Breast epithelium (tissue), 4 donors: ENCODE measurements at regions not wholly inside any gene's neighbourhood (a gene's known extent, or its start where the extent isn't known, plus 50 kb on each side); places are given as distances from the start of the nearest gene placed in this dataset.

Experiments
- DNase-seq, 2 donors: peaks; one replicate each; pipeline ENCODE4 v3.0.0-alpha.2; 2019; ENCODE audit warnings: low spot score in 2 of 2
- H3K27ac ChIP-seq, 2 donors: fragments of 200-600 bp; sonication (generic) in 1 of 2; one replicate each; pipeline ENCODE4 v1.5.1; 2016 to 2019; ENCODE audit warnings: mild to moderate bottlenecking in 1 of 2
- H3K27me3 ChIP-seq, 2 donors: fragments of 200-600 bp; sonication (generic) in 1 of 2; one replicate each; pipeline versions ENCODE4 v1.5.1 to v1.6.0; 2017 to 2019; ENCODE audit warnings: control low read depth in 1 of 2, mild to moderate bottlenecking in 1 of 2
- H3K36me3 ChIP-seq: fragments of 200-600 bp; one replicate; pipeline ENCODE4 v1.5.1; 2019
- H3K4me1 ChIP-seq, 2 donors: fragments of 200-600 bp; sonication (generic); one replicate each; pipeline ENCODE4 v1.5.1; 2016 to 2019; ENCODE audit warnings: control low read depth in 1 of 2
- H3K4me3 ChIP-seq, 3 donors: fragments of 200-600 bp; sonication (generic); 1 replicate in 2 of 3; 2 replicates in 1 of 3; pipeline ENCODE4 v1.5.1; 2016 to 2019; ENCODE audit warnings: mild to moderate bottlenecking in 3 of 3, moderate library complexity in 2 of 3
- H3K9me3 ChIP-seq, 2 donors: fragments of 200-600 bp; sonication (generic) in 1 of 2; one replicate each; pipeline ENCODE4 v1.5.1; 2016 to 2019; ENCODE audit warnings: control low read depth in 1 of 2
- POLR2A ChIP-seq: fragments of 450-650 bp; IDR thresholded peaks from one replicate; pipeline ENCODE4 v1.6.1; 2016; ENCODE audit warnings: antibody characterized with exemption, mild to moderate bottlenecking, moderate library complexity
- POLR2AphosphoS5 ChIP-seq, 3 donors: sonication (generic); formaldehyde crosslinking; IDR thresholded peaks; one replicate each; pipeline ENCODE4 v1.6.1; 2017; ENCODE audit warnings: antibody characterized with exemption in 3 of 3
- intact Hi-C: fragments of 100-400 bp; cut with DNase I; formaldehyde crosslinking; loops from one replicate; pipeline ENCODE4 v1.15.1; 2023; ENCODE audit warnings: low total_unique reads
- TF ChIP-seq, protein P1 (sequence below), 3 donors: fragments of 450-650 bp; IDR thresholded peaks; one replicate each; pipeline ENCODE4 v1.5.1; 2016 to 2017; ENCODE audit warnings: antibody characterized with exemption in 3 of 3, mild to moderate bottlenecking in 3 of 3, moderate library complexity in 3 of 3

DNA sequence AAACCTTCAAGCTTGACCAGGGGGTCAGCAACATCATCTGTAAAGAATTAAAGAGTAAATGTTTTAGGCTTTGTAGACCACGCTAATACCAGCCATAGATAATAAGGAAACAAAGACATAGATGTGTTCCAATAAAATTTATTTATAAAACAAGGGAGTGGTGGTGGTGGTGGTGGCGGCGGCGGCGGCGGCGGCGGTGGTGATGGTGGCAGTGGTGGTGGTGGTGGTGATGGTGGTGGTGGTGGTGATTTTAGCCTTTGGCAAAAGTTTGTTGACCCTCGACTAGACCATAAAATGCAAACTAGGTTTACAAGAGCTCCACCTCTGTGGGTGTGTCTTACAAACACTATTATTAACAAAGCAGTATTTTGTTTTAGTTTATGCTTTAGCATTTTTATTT, 222.3 kb upstream of the SPOCK3 start:
- Histone ChIP-seq H3K27ac (no peak overlapping the region), H3K27me3 (no peaks in the 10 kb centered on the region), H3K4me3 (no peak overlapping the region), H3K36me3 (no peaks in the 10 kb centered on the region), H3K4me1 (no peaks in the 10 kb centered on the region), H3K9me3 (no peaks in the 10 kb centered on the region)
- TF ChIP-seq POLR2AphosphoS5 (IDR thresholded peaks at IDR 0.05), result no peak
- no peak for DNase-seq
- intact Hi-C loops, result no loop called here

GRCh38 chr4:167469436-167469835, 235.1 kb upstream of the SPOCK3 start:
- intact Hi-C loops, result no loop called here
- H3K4me1 ChIP-seq, result no peaks in the 10 kb centered on the region
- no peaks in the 10 kb centered on the region for H3K36me3 ChIP-seq
- no peak for DNase-seq
- H3K9me3 ChIP-seq, result no peaks in the 10 kb centered on the region
- no peak overlapping the region for H3K4me3 ChIP-seq
- no peaks in the 10 kb centered on the region for H3K27me3 ChIP-seq
- TF ChIP-seq, protein P1, sequence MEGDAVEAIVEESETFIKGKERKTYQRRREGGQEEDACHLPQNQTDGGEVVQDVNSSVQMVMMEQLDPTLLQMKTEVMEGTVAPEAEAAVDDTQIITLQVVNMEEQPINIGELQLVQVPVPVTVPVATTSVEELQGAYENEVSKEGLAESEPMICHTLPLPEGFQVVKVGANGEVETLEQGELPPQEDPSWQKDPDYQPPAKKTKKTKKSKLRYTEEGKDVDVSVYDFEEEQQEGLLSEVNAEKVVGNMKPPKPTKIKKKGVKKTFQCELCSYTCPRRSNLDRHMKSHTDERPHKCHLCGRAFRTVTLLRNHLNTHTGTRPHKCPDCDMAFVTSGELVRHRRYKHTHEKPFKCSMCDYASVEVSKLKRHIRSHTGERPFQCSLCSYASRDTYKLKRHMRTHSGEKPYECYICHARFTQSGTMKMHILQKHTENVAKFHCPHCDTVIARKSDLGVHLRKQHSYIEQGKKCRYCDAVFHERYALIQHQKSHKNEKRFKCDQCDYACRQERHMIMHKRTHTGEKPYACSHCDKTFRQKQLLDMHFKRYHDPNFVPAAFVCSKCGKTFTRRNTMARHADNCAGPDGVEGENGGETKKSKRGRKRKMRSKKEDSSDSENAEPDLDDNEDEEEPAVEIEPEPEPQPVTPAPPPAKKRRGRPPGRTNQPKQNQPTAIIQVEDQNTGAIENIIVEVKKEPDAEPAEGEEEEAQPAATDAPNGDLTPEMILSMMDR (IDR thresholded peaks at IDR 0.05), result no peak
- H3K27ac ChIP-seq, result no peak overlapping the region

GRCh38 chr4:167475951-167476350, 241.7 kb upstream of the SPOCK3 start:
- Histone ChIP-seq H3K9me3 (no peaks in the 10 kb centered on the region), H3K4me3 (no peak overlapping the region), H3K27ac (no peak overlapping the region), H3K4me1 (no peaks in the 10 kb centered on the region), H3K36me3 (no peaks in the 10 kb centered on the region), H3K27me3 (no peaks in the 10 kb centered on the region)
- DNase-seq, result no peak
- intact Hi-C loops, result no loop called here
- no peak for TF ChIP-seq POLR2AphosphoS5 (IDR thresholded peaks at IDR 0.05)
- TF ChIP-seq, protein P1 (IDR thresholded peaks at IDR 0.05), result no peak
- no peak for TF ChIP-seq POLR2A

GRCh38 chr4:167492007-167492406, 257.7 kb upstream of the SPOCK3 start:
- intact Hi-C loops, result no loop called here

DNA sequence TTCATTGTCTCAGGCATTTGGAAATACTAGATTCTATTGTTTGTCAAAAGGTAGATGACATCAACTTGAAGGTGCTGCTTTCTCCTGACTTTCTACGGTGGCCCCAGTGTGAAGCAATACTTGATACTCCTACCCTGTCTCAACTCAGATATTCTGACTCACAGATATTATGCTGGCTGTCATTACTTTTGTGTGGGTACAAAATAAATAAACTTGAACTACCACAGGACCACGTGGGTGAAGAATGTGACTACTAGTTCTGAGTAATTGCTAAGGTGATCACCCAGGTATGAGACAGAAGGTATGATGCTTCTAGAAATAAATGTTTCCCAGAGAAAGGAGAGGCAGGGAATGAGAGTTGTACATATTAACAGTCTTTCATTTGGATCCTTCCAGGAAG, 275.3 kb upstream of the SPOCK3 start:
- no peaks in the 10 kb centered on the region for H3K9me3 ChIP-seq
- no peak for DNase-seq
- intact Hi-C loops, result no loop called here
- H3K36me3 ChIP-seq, result no peaks in the 10 kb centered on the region
- no peak overlapping the region for H3K27ac ChIP-seq
- no peak overlapping the region for H3K4me3 ChIP-seq
- TF ChIP-seq POLR2AphosphoS5 (IDR thresholded peaks at IDR 0.05), result no peak
- TF ChIP-seq POLR2A, result no peak
- TF ChIP-seq, protein P1 (IDR thresholded peaks at IDR 0.05), result no peak
- H3K4me1 ChIP-seq, result no peaks in the 10 kb centered on the region
- no peaks in the 10 kb centered on the region for H3K27me3 ChIP-seq

More at GRCh38 chr4:167492007-167492406, 257.7 kb upstream of the SPOCK3 start:
- TF ChIP-seq POLR2AphosphoS5 (IDR thresholded peaks at IDR 0.05) (no peak), POLR2A (no peak)
- TF ChIP-seq, protein P1 (IDR thresholded peaks at IDR 0.05), result no peak
- Histone ChIP-seq H3K36me3 (no peaks in the 10 kb centered on the region), H3K4me1 (no peaks in the 10 kb centered on the region), H3K27ac (no peak overlapping the region), H3K27me3 (no peaks in the 10 kb centered on the region), H3K4me3 (no peak overlapping the region), H3K9me3 (peaks cover 6 to 8% of the 10 kb centered on the region in 2 donors)
- no peak for DNase-seq

DNA sequence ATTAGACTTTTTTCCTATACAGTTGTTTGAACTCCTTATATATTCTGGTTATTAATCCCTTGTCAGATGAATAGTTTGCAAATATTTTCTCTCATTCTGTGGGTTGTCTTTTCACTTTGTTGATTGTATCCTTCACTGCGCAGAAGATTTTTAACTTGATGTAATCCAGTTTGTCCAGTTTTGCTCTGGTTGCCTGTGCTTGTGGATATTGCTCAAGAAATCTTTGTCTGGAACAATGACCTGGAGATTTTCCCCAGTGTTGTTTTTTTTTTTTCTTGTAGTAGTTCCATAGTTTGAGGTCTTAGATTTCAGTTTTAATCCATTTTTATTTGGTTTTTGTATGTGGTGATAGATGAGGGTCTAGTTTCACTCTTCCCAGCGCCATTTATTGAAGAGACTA, 289.8 kb upstream of the SPOCK3 start:
- Histone ChIP-seq H3K4me1 (no peaks in the 10 kb centered on the region), H3K4me3 (no peak overlapping the region), H3K9me3 (no peaks in the 10 kb centered on the region), H3K36me3 (no peaks in the 10 kb centered on the region), H3K27ac (no peak overlapping the region), H3K27me3 (no peaks in the 10 kb centered on the region)
- intact Hi-C loops, result no loop called here
- TF ChIP-seq POLR2AphosphoS5 (IDR thresholded peaks at IDR 0.05) (no peak), POLR2A (no peak)
- TF ChIP-seq, protein P1 (IDR thresholded peaks at IDR 0.05), result no peak
- no peak for DNase-seq
